Neural progenitor cell (in vitro differentiated cells): ENCODE measurements at regions not wholly inside any gene's neighbourhood (a gene's known extent, or its start where the extent isn't known, plus 50 kb on each side); places are given as distances from the start of the nearest gene placed in this dataset.

ENCODE experiments used
- EZH2 ChIP-seq: fragments of 200-600 bp; sonication (generic); IDR thresholded peaks from 2 replicates; pipeline ENCODE4 v1.6.1; 2017; ENCODE audit warnings: antibody characterized with exemption, mild to moderate bottlenecking, moderate library complexity
- TF ChIP-seq, protein P1 (sequence below): fragments of 200-600 bp; sonication (generic); IDR thresholded peaks from 2 replicates; pipeline ENCODE4 v1.5.1; 2017; ENCODE audit warnings: antibody characterized with exemption, mild to moderate bottlenecking

- TF ChIP-seq, protein P1, sequence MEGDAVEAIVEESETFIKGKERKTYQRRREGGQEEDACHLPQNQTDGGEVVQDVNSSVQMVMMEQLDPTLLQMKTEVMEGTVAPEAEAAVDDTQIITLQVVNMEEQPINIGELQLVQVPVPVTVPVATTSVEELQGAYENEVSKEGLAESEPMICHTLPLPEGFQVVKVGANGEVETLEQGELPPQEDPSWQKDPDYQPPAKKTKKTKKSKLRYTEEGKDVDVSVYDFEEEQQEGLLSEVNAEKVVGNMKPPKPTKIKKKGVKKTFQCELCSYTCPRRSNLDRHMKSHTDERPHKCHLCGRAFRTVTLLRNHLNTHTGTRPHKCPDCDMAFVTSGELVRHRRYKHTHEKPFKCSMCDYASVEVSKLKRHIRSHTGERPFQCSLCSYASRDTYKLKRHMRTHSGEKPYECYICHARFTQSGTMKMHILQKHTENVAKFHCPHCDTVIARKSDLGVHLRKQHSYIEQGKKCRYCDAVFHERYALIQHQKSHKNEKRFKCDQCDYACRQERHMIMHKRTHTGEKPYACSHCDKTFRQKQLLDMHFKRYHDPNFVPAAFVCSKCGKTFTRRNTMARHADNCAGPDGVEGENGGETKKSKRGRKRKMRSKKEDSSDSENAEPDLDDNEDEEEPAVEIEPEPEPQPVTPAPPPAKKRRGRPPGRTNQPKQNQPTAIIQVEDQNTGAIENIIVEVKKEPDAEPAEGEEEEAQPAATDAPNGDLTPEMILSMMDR, result no peak
- TF ChIP-seq EZH2, result no peak
Measured at GRCh38 chr5:107294669-107295068, 376.1 kb downstream of the EFNA5 start.
